HTR-8/SVneo (cell line): ENCODE measurements at regions not wholly inside any gene's neighbourhood (a gene's known extent, or its start where the extent isn't known, plus 50 kb on each side); places are given as distances from the start of the nearest gene placed in this dataset.
"Not testable (repeated sequence)": the region's sequence is repeated elsewhere in the genome, so short reads cannot be mapped to it uniquely, and the experiment has no call there.

Source experiments
- DNase-seq: peaks from one replicate; pipeline ENCODE4 v3.0.0; 2011; ENCODE audit warnings: low spot score, mixed read lengths; ENCODE audit not compliant: insufficient read length
- FAIRE-seq: peaks from 2 replicates; lab custom pipeline; 2011; peaks lifted over from hg19 to GRCh38; lab: Jason Lieb, UNC

DNA sequence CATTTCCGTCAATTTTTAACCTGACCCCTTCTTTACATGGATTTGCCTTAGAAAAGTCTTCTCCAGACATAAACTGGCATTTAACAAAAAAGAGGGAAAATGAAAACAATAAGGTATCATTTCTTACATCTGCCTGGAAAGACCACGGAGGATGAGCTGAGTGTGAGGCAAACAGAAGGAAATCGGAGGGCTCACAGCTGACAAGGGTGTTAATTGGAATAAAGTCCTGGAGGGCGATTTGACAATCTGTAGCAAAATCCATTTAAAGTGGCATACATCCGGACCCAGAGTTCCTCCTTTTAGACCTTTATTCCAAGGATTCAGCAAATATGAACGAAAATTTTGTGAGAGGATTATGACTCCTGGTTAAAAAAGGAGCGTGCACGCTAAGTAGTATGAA, 179.7 kb upstream of the COPS8 start:
- DNase-seq (no peak), FAIRE-seq (no peak)

DNA sequence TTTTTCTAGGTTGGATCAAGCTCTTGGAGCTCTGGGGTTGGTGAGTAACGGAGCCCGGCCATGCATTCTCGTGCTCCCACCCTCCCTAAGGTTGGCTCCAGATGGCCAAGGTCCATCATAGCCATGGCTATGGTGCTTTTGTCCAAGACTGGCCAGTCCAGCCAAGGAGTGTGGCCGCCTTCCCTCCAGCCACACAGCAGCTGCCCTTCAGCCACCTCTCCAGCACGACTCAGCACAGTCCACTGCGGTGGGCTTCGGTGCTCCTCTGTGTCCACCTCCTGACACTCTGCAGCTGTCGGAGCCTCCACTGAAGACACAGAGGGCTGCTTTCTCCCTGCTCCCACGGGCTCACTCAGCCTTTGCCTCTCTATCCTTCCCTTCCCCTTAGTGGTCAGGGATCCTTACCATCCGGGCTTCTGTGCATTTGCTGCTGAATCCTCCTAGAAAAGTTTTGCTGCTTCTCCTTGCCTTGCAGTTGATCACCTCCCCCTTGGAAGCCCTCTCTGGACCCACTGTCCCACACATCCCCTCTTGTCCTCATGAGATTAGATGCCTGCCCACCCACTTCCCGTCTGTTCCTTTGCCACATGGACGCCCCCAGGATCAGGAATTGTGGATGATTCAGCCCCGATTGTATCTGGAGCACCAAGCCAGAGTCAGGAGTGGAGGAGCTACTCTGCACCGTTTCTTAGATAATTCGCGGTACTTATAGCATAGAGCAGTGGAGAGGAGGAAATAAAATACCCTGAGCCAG, 177.1 kb upstream of the COPS8 start:
- FAIRE-seq = no peak

DNA sequence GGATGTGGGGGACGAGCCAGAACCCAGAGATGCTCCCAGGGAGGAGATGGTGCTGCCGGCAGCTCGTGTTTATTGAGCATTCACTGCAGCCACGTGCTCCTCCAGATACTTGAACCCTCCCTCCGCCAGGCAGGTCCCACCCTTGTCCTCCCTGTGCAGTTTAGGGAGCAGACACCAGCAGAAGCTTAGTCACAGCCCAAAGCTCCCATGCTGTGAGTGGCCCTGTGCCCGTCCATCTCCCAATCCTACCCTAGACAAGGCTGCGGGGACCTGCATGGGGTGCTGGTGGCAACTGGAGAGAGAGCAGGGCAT, 176.5 kb upstream of the COPS8 start:
- DNase-seq (no peak), FAIRE-seq (no peak)

More for the DNA sequence above, 177.1 kb upstream of the COPS8 start:
- DNase-seq = no peak

DNA sequence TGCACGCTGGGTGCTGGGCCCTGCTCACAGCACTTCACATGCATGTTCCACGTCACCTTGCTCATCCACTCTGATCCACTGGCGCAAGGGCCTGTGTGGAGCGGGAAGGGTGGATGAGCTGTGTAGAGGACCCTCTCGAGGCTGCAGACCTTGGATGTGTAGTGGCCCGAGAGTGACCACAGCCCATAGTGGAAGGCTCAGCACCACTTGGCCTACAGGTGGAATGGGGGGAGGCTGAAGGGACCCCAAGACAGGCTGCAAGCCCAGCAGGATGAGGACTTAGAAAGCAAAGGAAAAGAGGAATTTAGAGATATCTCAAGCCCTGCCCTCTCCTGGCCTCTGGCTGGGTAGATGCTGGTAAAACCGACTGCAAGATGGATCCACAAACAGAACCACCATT, 175.9 kb upstream of the COPS8 start:
- no peak for FAIRE-seq
- DNase-seq = no peak

GRCh38 chr2:236910781-236911495, 174.8 kb upstream of the COPS8 start:
- FAIRE-seq (peak; percentile 13), DNase-seq (no peak)

- FAIRE-seq = no peak
- DNase-seq = no peak
Observed at GRCh38 chr2:236912326-236913120, 173.2 kb upstream of the COPS8 start.

DNA sequence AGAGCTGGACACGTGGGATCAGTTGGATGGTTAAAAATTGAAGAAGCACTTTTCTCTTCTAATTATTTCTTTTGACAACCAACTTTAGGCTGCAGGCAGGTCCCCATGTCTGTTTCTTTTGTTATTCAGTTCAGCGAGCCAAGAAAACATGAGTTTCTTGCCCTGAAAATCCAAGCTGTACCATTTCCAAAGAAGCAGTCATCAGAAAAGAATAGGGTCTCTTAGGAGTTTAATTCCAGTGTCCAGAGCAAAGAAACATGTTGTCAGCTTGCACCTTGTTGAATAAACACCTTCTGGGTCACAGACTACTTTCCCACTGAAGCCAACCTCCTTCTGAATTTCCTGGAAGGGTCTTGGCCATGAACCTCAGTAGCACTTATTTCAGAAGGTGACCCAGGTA, 170.5 kb upstream of the COPS8 start:
- no peak for DNase-seq
- FAIRE-seq = no peak

- DNase-seq (no peak), FAIRE-seq (no peak)
Observed at GRCh38 chr2:236915726-236916125, 170.0 kb upstream of the COPS8 start.

DNA sequence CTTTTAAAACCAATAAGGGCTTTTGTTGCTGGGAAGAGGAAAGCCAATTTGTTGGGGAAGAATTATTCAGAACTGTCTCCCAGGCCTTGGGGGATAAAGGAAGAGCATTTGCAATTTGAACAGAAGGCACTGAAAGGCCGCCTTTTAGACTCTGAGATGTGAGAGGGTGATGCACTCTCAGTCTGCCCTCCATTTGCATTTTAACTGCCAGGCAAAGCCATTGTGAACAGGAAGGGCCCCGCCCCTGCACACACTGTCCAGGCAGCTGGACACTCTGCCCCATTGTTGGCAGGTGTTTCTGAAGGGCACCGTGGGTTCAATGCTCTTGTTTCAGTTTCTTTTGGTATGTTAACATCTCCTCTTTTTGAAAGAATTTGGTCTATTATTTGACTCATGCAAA, 169.5 kb upstream of the COPS8 start:
- DNase-seq (no peak), FAIRE-seq (no peak)

- FAIRE-seq = no peak
- no peak for DNase-seq
Observed at GRCh38 chr2:236916651-236917050, 169.0 kb upstream of the COPS8 start.

- DNase-seq (no peak), FAIRE-seq (no peak)
Observed at GRCh38 chr2:236917164-236917563, 168.5 kb upstream of the COPS8 start.

DNA sequence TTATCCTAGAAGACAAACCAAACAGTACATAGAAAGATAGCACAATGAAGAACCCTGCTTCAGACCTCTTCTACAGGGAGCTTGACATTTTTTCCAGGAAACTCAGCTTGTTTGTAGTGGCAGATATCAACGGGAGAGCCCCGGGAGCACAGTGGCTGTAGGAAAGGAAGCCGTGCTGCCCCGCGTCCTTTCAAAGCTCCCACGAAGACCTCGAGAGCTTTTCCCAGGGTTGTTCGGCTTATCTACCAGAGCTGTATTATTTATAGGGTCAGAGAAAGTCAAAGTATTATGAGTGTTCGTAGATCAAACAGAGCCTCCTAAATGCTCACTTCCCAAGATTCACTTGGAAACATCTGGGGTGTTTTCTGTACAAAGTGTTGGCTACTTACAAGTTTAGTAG, 167.1 kb upstream of the COPS8 start:
- no peak for DNase-seq
- FAIRE-seq = no peak

DNA sequence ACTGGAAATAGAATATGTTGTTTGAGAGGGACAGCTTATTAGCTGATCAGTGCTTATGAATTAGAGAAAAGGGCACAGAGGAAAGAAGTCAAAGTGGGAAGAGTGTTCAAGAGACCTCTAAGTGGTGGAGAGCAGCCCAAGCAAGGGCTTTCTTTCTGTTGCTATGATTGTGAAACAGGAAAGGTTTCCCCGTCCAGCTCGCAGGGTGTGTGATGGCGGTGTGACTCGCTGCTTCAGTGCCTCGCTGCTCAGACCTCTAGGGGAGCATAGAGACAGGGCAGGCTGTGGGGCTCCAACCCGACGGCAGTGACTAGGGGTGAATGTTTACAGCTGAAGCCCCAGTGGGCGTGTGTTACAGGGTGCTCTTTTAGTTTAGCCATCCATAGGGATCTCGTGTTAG, 166.5 kb upstream of the COPS8 start:
- DNase-seq = no peak
- no peak for FAIRE-seq

DNA sequence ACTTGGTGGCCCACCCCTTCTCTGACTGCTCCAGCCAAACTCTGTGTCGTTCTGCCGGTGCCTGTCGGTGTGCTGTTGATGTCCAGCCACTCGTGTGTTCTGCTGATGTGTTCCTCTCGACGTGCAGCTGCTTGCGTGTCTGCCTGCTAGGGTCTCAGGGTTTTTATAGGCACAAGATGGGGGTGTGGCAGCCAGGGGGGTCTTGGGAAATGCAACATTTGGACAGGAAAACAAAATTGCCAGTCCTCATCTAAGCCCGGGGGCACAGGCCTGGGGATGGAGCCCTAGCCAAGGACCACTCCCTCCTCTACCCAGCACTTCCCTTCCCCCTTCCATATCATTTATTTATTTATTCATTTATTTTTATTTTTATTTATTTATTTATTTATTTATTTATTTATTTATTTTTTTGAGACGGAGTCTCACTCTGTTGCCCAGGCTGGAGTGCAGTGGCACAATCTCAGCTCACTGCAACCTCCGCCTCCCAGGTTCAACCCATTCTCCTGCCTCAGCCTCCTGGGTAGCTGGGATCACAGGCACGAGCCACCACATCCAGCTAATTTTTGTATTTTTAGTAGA, 165.8 kb upstream of the COPS8 start:
- DNase-seq, FAIRE-seq: not testable (repeated sequence)

GRCh38 chr2:236922061-236922460, 163.6 kb upstream of the COPS8 start:
- FAIRE-seq (no peak), DNase-seq (no peak)

DNA sequence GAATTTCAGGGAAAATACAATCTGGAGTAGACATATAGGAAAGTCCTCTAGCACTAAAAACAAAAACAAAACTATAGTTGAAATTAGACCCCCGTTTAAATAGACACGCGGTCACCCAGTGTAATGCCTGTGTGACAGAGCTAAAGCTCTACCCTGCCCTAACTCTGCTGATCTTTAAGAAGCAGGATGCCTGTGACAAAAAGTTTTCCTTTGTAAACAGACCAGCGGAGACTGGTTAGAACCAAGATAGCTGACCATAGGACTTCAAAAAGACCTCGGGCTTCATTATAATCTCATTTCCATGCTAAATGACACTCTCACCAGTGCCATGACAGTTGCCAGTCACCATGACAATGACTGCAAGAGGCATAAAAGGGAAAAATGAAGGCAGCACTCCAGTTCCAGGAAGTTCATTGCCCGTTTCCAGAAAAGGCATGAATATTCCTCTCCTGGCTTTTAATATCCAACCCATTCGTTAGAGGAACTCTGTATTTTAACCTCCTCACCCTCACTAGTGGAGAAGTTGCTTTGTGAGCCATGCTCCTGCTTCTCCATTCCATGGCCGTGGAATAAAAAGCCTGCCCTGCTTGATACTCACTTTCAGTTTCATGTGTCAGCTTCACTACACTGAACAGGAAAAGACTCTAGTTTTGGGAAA, 157.2 kb upstream of the COPS8 start:
- DNase-seq (no peak), FAIRE-seq (no peak)

GRCh38 chr2:236932831-236933361, 152.8 kb upstream of the COPS8 start:
- DNase-seq (no peak), FAIRE-seq (no peak)

DNA sequence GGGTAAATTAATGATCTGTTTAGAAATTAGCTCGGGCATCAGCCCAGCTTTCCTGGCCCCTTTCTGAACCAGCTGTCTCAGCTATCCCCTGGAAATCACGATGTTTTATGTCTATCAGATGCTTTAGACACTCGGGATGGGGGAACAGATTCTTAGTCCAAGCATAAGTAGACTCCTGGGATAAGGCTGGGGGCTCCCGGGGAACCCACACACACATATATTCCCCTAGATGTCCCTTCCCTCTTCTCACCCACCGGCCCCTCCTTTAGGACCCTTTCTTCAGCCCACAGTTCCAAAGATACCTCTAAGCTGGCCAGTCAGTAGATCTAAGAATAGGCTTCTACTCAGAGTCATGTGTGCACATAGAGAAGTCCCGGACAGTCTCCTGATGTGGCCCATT, 151.5 kb upstream of the COPS8 start:
- DNase-seq (no peak), FAIRE-seq (no peak)

- DNase-seq (no peak), FAIRE-seq (no peak)
Observed at GRCh38 chr2:236934656-236935055, 151.0 kb upstream of the COPS8 start.

- no peak for FAIRE-seq
Observed at GRCh38 chr2:236935083-236935482, 150.6 kb upstream of the COPS8 start.

More at GRCh38 chr2:236935083-236935482, 150.6 kb upstream of the COPS8 start:
- no peak for DNase-seq
